HCT116 (cell line): ENCODE measurements at regions not wholly inside any gene's neighbourhood (a gene's known extent, or its start where the extent isn't known, plus 50 kb on each side); places are given as distances from the start of the nearest gene placed in this dataset.

ENCODE experiments used
- ATAC-seq: fragments of 200-7000 bp; cut with Tn5 transposase; 2 replicates; pipeline ENCODE4 v1.9.1; 2020; ENCODE audit warnings: mild to moderate bottlenecking, moderate library complexity
- BruUV-seq: library from RNA; stranded (reverse); fragments of 400-500 nt; replicated peaks from 2 replicates; lab custom pipeline; 2021; lab: Mats Ljungman, UMichigan
- CTCF ChIA-PET: fragments of 300-600 bp; sonication (Branson Sonifier 250); formaldehyde crosslinking; loops from one replicate; lab custom pipeline; 2021; ENCODE audit warnings: antibody characterized with exemption; lab: Charles Lee
- POLR2A ChIA-PET: fragments of 300-600, 350-600 bp; sonication (Branson Sonifier 250); formaldehyde crosslinking; loops from one replicate; lab custom pipeline; 2021; ENCODE audit warnings: antibody characterized with exemption; lab: Charles Lee
- RAD21 ChIA-PET, 2 experiments: fragments of 300-600 bp; sonication (Branson Sonifier 250); formaldehyde crosslinking; loops; one replicate each; lab custom pipeline; 2023; ENCODE audit warnings: low total read pairs in 2 of 2; ENCODE audit not compliant: uncharacterized antibody in 2 of 2, unreplicated experiment in 2 of 2, low non-redundant PET in 1 of 2; lab: Charles Lee
- DNase-seq: peaks from one replicate; pipeline ENCODE4 v3.0.0-alpha.2; 2010; ENCODE audit warnings: low read depth, low spot score
- H2AFZ ChIP-seq: fragments of 200-600 bp; shearing (Covaris generic), sonication (generic); 2 replicates; pipeline ENCODE4 v1.6.1; 2017; ENCODE audit warnings: low read depth, mixed run types, mixed read lengths, antibody characterized with exemption, low read length; ENCODE audit not compliant: poor library complexity, severe bottlenecking
- H3K27ac ChIP-seq: 2 replicates; pipeline ENCODE4 v1.5.1; 2012; ENCODE audit warnings: low read depth, low read length
- H3K27me3 ChIP-seq: fragments of 200-600 bp; sonication (generic); 2 replicates; pipeline ENCODE4 v1.6.1; 2016; ENCODE audit warnings: mixed run types, low read length, mixed read lengths; ENCODE audit not compliant: insufficient read depth
- H3K36me3 ChIP-seq, 2 experiments: fragments of 200-500 bp in 1 of 2; fragments of 200-600 bp in 1 of 2; sonication (Bioruptor generic) in 1 of 2; sonication (generic) in 1 of 2; 2 replicates each; pipeline versions ENCODE4 v1.5.1 to v1.6.1; 2014 to 2016; ENCODE audit warnings: low read length in 2 of 2, inconsistent platforms in 1 of 2, mixed read lengths in 1 of 2, mixed run types in 1 of 2; ENCODE audit not compliant: insufficient read depth in 2 of 2, control insufficient read depth in 1 of 2
- H3K4me1 ChIP-seq, 2 experiments: fragments of 200-600 bp in 1 of 2; sonication (generic) in 1 of 2; 2 replicates each; pipeline versions ENCODE4 v1.5.1 to v1.6.1; 2012 to 2017; ENCODE audit warnings: low read length in 2 of 2, inconsistent platforms in 1 of 2, mild to moderate bottlenecking in 1 of 2, mixed read lengths in 1 of 2, mixed run types in 1 of 2, moderate library complexity in 1 of 2; ENCODE audit not compliant: insufficient read depth in 2 of 2, control insufficient read depth in 1 of 2
- H3K4me2 ChIP-seq: fragments of 200-600 bp; sonication (generic); 2 replicates; pipeline ENCODE4 v1.6.1; 2017; ENCODE audit warnings: mixed run types, low read length, mixed read lengths
- H3K4me3 ChIP-seq, 2 experiments: fragments of 200-600 bp in 1 of 2; sonication (generic) in 1 of 2; replicated peaks in 1 of 2; 2 replicates each; pipeline ENCODE4 v1.5.1; 2011 to 2016; ENCODE audit warnings: low read length in 2 of 2, control low read depth in 1 of 2, low read depth in 1 of 2, mild to moderate bottlenecking in 1 of 2, mixed read lengths in 1 of 2, mixed run types in 1 of 2
- H3K79me2 ChIP-seq: fragments of 200-600 bp; sonication (generic); 2 replicates; pipeline ENCODE4 v1.6.1; 2017; ENCODE audit warnings: mild to moderate bottlenecking, mixed run types, low read length, moderate library complexity, mixed read lengths; ENCODE audit not compliant: insufficient read depth
- H3K9ac ChIP-seq: fragments of 200-600 bp; sonication (generic); 2 replicates; pipeline ENCODE4 v1.6.1; 2016; ENCODE audit warnings: low read length, mixed read lengths
- H3K9me2 ChIP-seq: fragments of 200-600 bp; sonication (generic), shearing (Covaris generic); 2 replicates; pipeline ENCODE4 v1.6.1; 2017; ENCODE audit warnings: mixed run types, mild to moderate bottlenecking, moderate library complexity; ENCODE audit not compliant: insufficient read depth
- H3K9me3 ChIP-seq, 2 experiments: fragments of 200-500 bp in 1 of 2; fragments of 200-600 bp in 1 of 2; sonication (Bioruptor generic) in 1 of 2; sonication (generic) in 1 of 2; 2 replicates each; pipeline ENCODE4 v1.6.1; 2014 to 2017; ENCODE audit warnings: low read length in 2 of 2, mixed read lengths in 2 of 2, inconsistent platforms in 1 of 2, low read depth in 1 of 2, mild to moderate bottlenecking in 1 of 2, mixed run types in 1 of 2, moderate library complexity in 1 of 2; ENCODE audit not compliant: control insufficient read depth in 1 of 2, insufficient read depth in 1 of 2
- H4K20me1 ChIP-seq: fragments of 200-600 bp; sonication (generic), shearing (Covaris generic); 2 replicates; pipeline ENCODE4 v1.6.1; 2017; ENCODE audit warnings: mixed run types, mild to moderate bottlenecking, moderate library complexity; ENCODE audit not compliant: insufficient read depth
- CEBPB ChIP-seq: IDR thresholded peaks from 2 replicates; pipeline ENCODE4 v1.6.1; 2012; ENCODE audit warnings: low read depth
- EZH2 ChIP-seq: fragments of 200-600 bp; sonication (generic); IDR thresholded peaks from 2 replicates; pipeline ENCODE4 v1.6.1; 2017; ENCODE audit warnings: antibody characterized with exemption, mixed run types
- JUND ChIP-seq: IDR thresholded peaks from 2 replicates; pipeline ENCODE4 v1.6.1; 2012
- RAD21 ChIP-seq: IDR thresholded peaks from 2 replicates; pipeline ENCODE4 v1.6.1; 2012; ENCODE audit warnings: low read depth, mild to moderate bottlenecking
- YY1 ChIP-seq: IDR thresholded peaks from 2 replicates; pipeline ENCODE4 v1.6.1; 2011; ENCODE audit warnings: low read length, low read depth, moderate library complexity, mild to moderate bottlenecking; ENCODE audit not compliant: insufficient replicate concordance; ENCODE audit errors: extremely low read depth
- intact Hi-C: fragments of 100-400 bp; cut with micrococcal nuclease; formaldehyde crosslinking; loops from 2 replicates; pipeline ENCODE4 v1.10.0; 2022
- TF ChIP-seq, protein P1 (sequence below): IDR thresholded peaks from 2 replicates; pipeline ENCODE4 v1.6.1; 2012; ENCODE audit warnings: low read depth

DNA sequence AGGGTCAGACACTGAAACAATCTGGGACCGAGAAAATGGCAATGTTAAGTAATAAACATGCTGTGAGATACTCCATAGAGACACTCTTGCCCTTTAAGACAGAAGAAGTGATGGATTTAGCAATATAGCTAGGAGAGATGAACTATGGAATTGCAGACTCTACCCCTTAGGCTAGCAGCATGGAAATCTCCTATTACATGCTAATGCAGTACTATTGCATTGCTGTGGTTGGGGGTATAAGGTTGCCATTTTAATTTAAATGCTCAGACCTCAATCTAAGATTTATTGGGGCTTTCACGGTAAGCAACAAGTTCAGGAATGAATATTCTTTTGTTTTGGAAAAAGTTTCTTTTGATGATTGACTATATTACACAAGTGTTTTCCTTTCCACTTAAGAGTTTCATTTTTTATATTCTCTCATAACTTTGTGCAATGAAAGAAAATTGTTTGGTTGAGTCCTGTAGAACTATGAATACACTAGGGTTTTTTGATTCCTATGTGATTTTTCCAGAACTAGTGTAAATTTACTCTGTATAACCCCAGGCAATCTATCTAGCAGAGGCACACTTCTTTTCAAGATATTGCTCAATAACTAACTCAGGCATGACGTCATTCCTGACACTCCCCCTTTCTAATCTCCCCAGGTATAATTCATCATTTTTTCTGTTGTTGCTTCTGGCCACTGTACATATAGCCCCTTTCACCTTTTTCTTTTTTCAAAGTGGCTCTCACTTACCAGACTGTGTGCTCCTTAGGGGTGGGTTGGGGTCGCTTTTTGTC, 394.7 kb upstream of the KLF12 start:
- no peaks in the 10 kb centered on the region for H3K4me1 ChIP-seq
- RAD21 ChIA-PET: no interaction called here
- TF ChIP-seq CEBPB (no peak), JUND (no peak), EZH2 (no peak), RAD21 (no peak), YY1 (no peak)
- TF ChIP-seq, protein P1, sequence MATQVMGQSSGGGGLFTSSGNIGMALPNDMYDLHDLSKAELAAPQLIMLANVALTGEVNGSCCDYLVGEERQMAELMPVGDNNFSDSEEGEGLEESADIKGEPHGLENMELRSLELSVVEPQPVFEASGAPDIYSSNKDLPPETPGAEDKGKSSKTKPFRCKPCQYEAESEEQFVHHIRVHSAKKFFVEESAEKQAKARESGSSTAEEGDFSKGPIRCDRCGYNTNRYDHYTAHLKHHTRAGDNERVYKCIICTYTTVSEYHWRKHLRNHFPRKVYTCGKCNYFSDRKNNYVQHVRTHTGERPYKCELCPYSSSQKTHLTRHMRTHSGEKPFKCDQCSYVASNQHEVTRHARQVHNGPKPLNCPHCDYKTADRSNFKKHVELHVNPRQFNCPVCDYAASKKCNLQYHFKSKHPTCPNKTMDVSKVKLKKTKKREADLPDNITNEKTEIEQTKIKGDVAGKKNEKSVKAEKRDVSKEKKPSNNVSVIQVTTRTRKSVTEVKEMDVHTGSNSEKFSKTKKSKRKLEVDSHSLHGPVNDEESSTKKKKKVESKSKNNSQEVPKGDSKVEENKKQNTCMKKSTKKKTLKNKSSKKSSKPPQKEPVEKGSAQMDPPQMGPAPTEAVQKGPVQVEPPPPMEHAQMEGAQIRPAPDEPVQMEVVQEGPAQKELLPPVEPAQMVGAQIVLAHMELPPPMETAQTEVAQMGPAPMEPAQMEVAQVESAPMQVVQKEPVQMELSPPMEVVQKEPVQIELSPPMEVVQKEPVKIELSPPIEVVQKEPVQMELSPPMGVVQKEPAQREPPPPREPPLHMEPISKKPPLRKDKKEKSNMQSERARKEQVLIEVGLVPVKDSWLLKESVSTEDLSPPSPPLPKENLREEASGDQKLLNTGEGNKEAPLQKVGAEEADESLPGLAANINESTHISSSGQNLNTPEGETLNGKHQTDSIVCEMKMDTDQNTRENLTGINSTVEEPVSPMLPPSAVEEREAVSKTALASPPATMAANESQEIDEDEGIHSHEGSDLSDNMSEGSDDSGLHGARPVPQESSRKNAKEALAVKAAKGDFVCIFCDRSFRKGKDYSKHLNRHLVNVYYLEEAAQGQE: no peak
- TF ChIP-seq, all 23 proteins: peak for 0
- Histone ChIP-seq H3K4me3 (no peak overlapping the region), H3K9me2 (no peaks in the 10 kb centered on the region), H3K9me3 (no peaks in the 10 kb centered on the region), H3K27me3 (no peaks in the 10 kb centered on the region), H3K36me3 (no peaks in the 10 kb centered on the region), H3K4me2 (no peak overlapping the region), H3K27ac (no peak overlapping the region), H3K9ac (no peak overlapping the region), H3K79me2 (no peaks in the 10 kb centered on the region), H4K20me1 (no peaks in the 10 kb centered on the region), H2AFZ (no peak overlapping the region)
- ChIA-PET POLR2A (no interaction called here), CTCF (no interaction called here)
- intact Hi-C loops: no loop called here
- DNase-seq (no peak), ATAC-seq (no peak)
- BruUV-seq: no TSS peak
